GM23338 (cell line): ENCODE measurements at regions not wholly inside any gene's neighbourhood (a gene's known extent, or its start where the extent isn't known, plus 50 kb on each side); places are given as distances from the start of the nearest gene placed in this dataset.
"Not testable (repeated sequence)": the region's sequence is repeated elsewhere in the genome, so short reads cannot be mapped to it uniquely, and the experiment has no call there.

Experiments
- EZH2 ChIP-seq: fragments of 200-600 bp; sonication (generic); IDR thresholded peaks from one replicate; pipeline ENCODE4 v1.8.0; 2017; ENCODE audit warnings: antibody characterized with exemption, mild to moderate bottlenecking, low read depth; ENCODE audit not compliant: unreplicated experiment
- JUNB ChIP-seq: IDR thresholded peaks from one replicate; pipeline ENCODE4 v1.6.1; 2016; ENCODE audit warnings: antibody characterized with exemption; ENCODE audit not compliant: unreplicated experiment
- TF ChIP-seq, protein P1 (sequence below), 2 experiments: fragments of 200-600 bp in 1 of 2; sonication (generic) in 1 of 2; conservative IDR thresholded peaks; 2 replicates each; pipeline versions ENCODE4 v1.5.1 to v1.6.1; 2016 to 2017; ENCODE audit warnings: antibody characterized with exemption in 2 of 2, low read depth in 2 of 2, mild to moderate bottlenecking in 2 of 2, moderate library complexity in 1 of 2

DNA sequence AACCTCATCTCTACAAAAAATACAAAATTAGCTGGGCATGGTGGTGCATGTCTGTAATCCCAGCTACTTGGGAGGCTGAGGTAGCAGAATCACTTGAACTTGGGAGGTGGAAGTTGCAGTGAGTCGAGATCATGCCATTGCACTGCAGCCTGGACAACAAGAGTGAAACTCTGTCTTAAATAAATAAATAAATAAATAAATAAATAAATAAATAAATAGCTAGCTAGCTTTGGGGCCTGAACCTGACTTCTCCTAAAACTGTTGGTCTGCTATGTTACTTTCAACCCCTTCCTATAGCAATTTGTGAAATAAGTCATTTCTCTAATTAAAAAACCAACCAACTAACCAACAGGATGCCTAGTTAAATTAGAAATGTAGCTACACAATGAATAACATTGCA is 101.0 kb upstream of the KCNG1 start:
- TF ChIP-seq EZH2, JUNB: not testable (repeated sequence)
- TF ChIP-seq, protein P1, sequence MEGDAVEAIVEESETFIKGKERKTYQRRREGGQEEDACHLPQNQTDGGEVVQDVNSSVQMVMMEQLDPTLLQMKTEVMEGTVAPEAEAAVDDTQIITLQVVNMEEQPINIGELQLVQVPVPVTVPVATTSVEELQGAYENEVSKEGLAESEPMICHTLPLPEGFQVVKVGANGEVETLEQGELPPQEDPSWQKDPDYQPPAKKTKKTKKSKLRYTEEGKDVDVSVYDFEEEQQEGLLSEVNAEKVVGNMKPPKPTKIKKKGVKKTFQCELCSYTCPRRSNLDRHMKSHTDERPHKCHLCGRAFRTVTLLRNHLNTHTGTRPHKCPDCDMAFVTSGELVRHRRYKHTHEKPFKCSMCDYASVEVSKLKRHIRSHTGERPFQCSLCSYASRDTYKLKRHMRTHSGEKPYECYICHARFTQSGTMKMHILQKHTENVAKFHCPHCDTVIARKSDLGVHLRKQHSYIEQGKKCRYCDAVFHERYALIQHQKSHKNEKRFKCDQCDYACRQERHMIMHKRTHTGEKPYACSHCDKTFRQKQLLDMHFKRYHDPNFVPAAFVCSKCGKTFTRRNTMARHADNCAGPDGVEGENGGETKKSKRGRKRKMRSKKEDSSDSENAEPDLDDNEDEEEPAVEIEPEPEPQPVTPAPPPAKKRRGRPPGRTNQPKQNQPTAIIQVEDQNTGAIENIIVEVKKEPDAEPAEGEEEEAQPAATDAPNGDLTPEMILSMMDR (conservative IDR thresholded peaks at IDR 0.05; ENCODE audit: low read depth in 2 of 2) = not testable (repeated sequence)
